Liver (tissue), 8 donors: ENCODE measurements at regions not wholly inside any gene's neighbourhood (a gene's known extent, or its start where the extent isn't known, plus 50 kb on each side); places are given as distances from the start of the nearest gene placed in this dataset.

ENCODE experiments used
- DNase-seq: peaks from one replicate; pipeline ENCODE4 v3.0.0-alpha.2; 2017; ENCODE audit warnings: low spot score
- H3K27ac ChIP-seq, 2 donors: one replicate each; pipeline ENCODE4 v1.7.0; 2013; ENCODE audit warnings: inconsistent platforms in 2 of 2, low read length in 2 of 2, control low read depth in 1 of 2, low read depth in 1 of 2, mild to moderate bottlenecking in 1 of 2
- H3K27me3 ChIP-seq, 4 donors: one replicate each; pipeline versions ENCODE4 v1.6.1 to v1.7.0; 2013; ENCODE audit warnings: low read length in 3 of 4, inconsistent platforms in 1 of 4, mild to moderate bottlenecking in 1 of 4, moderate library complexity in 1 of 4; ENCODE audit not compliant: control insufficient read depth in 4 of 4, insufficient read depth in 4 of 4
- H3K36me3 ChIP-seq, 4 donors: one replicate each; pipeline versions ENCODE4 v1.6.1 to v1.7.0; 2013; ENCODE audit warnings: low read length in 3 of 4, mild to moderate bottlenecking in 3 of 4, low read depth in 1 of 4, moderate library complexity in 1 of 4; ENCODE audit not compliant: control insufficient read depth in 4 of 4, insufficient read depth in 3 of 4
- H3K4me1 ChIP-seq, 4 donors: one replicate each; pipeline versions ENCODE4 v1.6.1 to v1.7.0; 2013; ENCODE audit warnings: low read length in 3 of 4, mild to moderate bottlenecking in 3 of 4, moderate library complexity in 1 of 4; ENCODE audit not compliant: control insufficient read depth in 4 of 4, insufficient read depth in 4 of 4
- H3K4me3 ChIP-seq, 3 donors: one replicate each; pipeline versions ENCODE4 v1.6.1 to v1.7.0; 2013; ENCODE audit warnings: low read length in 3 of 3, control low read depth in 1 of 3, low read depth in 1 of 3, mild to moderate bottlenecking in 1 of 3
- H3K9ac ChIP-seq, 2 donors: one replicate each; pipeline ENCODE4 v1.7.0; 2013; ENCODE audit warnings: low read length in 2 of 2, mild to moderate bottlenecking in 2 of 2, moderate library complexity in 2 of 2, control low read depth in 1 of 2, low read depth in 1 of 2
- H3K9me3 ChIP-seq, 4 donors: one replicate each; pipeline versions ENCODE4 v1.6.1 to v1.7.0; 2013; ENCODE audit warnings: low read length in 3 of 4; ENCODE audit not compliant: control insufficient read depth in 4 of 4
- FOXA1 ChIP-seq: IDR thresholded peaks from 2 replicates; pipeline ENCODE4 v1.6.1; 2016; ENCODE audit warnings: antibody characterized with exemption
- FOXA2 ChIP-seq: IDR thresholded peaks from 2 replicates; pipeline ENCODE4 v1.6.1; 2016; ENCODE audit warnings: antibody characterized with exemption
- GABPA ChIP-seq, 2 donors: IDR thresholded peaks in 1 of 2; conservative IDR thresholded peaks in 1 of 2; 2 replicates each; pipeline ENCODE4 v1.6.1; 2016; ENCODE audit warnings: antibody characterized with exemption in 2 of 2, mild to moderate bottlenecking in 1 of 2, moderate library complexity in 1 of 2
- HNF4A ChIP-seq, 2 donors: conservative IDR thresholded peaks; 2 replicates each; pipeline ENCODE4 v1.6.1; 2016; ENCODE audit warnings: antibody characterized with exemption in 2 of 2, mild to moderate bottlenecking in 2 of 2
- HNF4G ChIP-seq: IDR thresholded peaks from 2 replicates; pipeline ENCODE4 v1.6.1; 2016; ENCODE audit warnings: antibody characterized with exemption
- JUND ChIP-seq, 2 donors: IDR thresholded peaks; 2 replicates each; pipeline ENCODE4 v1.6.1; 2016; ENCODE audit warnings: antibody characterized with exemption in 2 of 2
- NR2F2 ChIP-seq: IDR thresholded peaks from 2 replicates; pipeline ENCODE4 v1.6.1; 2016; ENCODE audit warnings: antibody characterized with exemption
- RAD21 ChIP-seq, 2 donors: IDR thresholded peaks; 2 replicates each; pipeline ENCODE4 v1.6.1; 2016; ENCODE audit warnings: antibody characterized with exemption in 2 of 2, mild to moderate bottlenecking in 2 of 2
- RXRA ChIP-seq, 2 donors: IDR thresholded peaks; 2 replicates each; pipeline ENCODE4 v1.6.1; 2017 to 2018; ENCODE audit warnings: antibody characterized with exemption in 2 of 2, mild to moderate bottlenecking in 1 of 2
- SP1 ChIP-seq: IDR thresholded peaks from 2 replicates; pipeline ENCODE4 v1.6.1; 2018; ENCODE audit warnings: antibody characterized with exemption, mild to moderate bottlenecking
- TAF1 ChIP-seq: conservative IDR thresholded peaks from 2 replicates; pipeline ENCODE4 v1.6.1; 2016; ENCODE audit warnings: antibody characterized with exemption, mild to moderate bottlenecking
- YY1 ChIP-seq: IDR thresholded peaks from 2 replicates; pipeline ENCODE4 v1.6.1; 2016; ENCODE audit warnings: antibody characterized with exemption, mild to moderate bottlenecking
- WGBS: extraction: QIAGEN DNeasy Blood & Tissue Kit; methylation state at CpG from one replicate; pipeline ENCODE4 v1.1.7; 2013; 5-methylcytosine and 5-hydroxymethylcytosine counted together
- TF ChIP-seq, protein P1 (sequence below): IDR thresholded peaks from 2 replicates; pipeline ENCODE4 v1.6.1; 2016; ENCODE audit warnings: antibody characterized with exemption
- TF ChIP-seq, protein P2 (sequence below): IDR thresholded peaks from 2 replicates; pipeline ENCODE4 v1.6.1; 2016; ENCODE audit warnings: antibody characterized with exemption, mild to moderate bottlenecking
- TF ChIP-seq, protein P3 (sequence below): IDR thresholded peaks from 2 replicates; pipeline ENCODE4 v1.6.1; 2016; ENCODE audit warnings: antibody characterized with exemption
- TF ChIP-seq, protein P4 (sequence below): IDR thresholded peaks from 2 replicates; pipeline ENCODE4 v1.6.1; 2016; ENCODE audit warnings: antibody characterized with exemption
- TF ChIP-seq, protein P5 (sequence below): fragments of 150-350 bp; IDR thresholded peaks from 2 replicates; pipeline ENCODE4 v1.5.1; 2017; ENCODE audit warnings: improper control_type of control experiment, low read depth, low read length; ENCODE audit not compliant: missing input control
- donor health status: healthy.
- donor health status: healthy.
- donor health status: healthy.
- donor health status: healthy.
- donor health status: healthy.

DNA sequence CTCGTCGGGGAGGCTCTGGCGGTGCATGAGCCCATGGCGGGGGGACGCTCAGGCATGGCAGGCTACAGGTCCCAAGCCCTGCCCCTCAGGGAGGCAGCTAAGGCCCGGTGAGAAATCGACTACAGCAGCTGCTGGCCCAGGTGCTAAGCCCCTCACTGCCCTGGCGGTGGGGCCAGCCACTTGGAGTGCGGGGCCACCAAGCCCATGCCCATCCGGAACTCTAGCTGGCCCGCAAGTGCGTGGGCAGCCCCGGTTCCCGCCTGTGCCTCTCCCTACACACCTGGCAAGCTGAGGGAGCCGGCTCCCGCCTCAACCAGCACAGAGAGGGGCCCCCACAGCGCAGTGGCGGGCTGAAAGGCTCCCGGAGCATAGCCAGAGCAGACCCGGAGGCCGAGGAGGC lies 1896.9 kb upstream of the CDH6 start:
- Histone ChIP-seq H3K4me3 (no peak overlapping the region), H3K36me3 (no peaks in the 10 kb centered on the region), H3K9ac (no peak overlapping the region), H3K27ac (no peak overlapping the region), H3K4me1 (no peaks in the 10 kb centered on the region), H3K27me3 (no peaks in the 10 kb centered on the region), H3K9me3 (no peaks in the 10 kb centered on the region)
- 85% methylated on average over 21 of the region's 21 CpGs for WGBS
- no peak for DNase-seq
- no peak for TF ChIP-seq RXRA (IDR thresholded peaks at IDR 0.05)
- TF ChIP-seq, protein P1, sequence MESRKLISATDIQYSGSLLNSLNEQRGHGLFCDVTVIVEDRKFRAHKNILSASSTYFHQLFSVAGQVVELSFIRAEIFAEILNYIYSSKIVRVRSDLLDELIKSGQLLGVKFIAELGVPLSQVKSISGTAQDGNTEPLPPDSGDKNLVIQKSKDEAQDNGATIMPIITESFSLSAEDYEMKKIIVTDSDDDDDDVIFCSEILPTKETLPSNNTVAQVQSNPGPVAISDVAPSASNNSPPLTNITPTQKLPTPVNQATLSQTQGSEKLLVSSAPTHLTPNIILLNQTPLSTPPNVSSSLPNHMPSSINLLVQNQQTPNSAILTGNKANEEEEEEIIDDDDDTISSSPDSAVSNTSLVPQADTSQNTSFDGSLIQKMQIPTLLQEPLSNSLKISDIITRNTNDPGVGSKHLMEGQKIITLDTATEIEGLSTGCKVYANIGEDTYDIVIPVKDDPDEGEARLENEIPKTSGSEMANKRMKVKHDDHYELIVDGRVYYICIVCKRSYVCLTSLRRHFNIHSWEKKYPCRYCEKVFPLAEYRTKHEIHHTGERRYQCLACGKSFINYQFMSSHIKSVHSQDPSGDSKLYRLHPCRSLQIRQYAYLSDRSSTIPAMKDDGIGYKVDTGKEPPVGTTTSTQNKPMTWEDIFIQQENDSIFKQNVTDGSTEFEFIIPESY: no peak
- no peak for TF ChIP-seq RAD21 (IDR thresholded peaks at IDR 0.05)
- TF ChIP-seq GABPA (IDR thresholded peaks at IDR 0.05 in 1 of 2, conservative IDR thresholded peaks at IDR 0.05 in 1 of 2): no peak
- no peak for TF ChIP-seq TAF1
- no peak for TF ChIP-seq JUND (IDR thresholded peaks at IDR 0.05)
- TF ChIP-seq, protein P2, sequence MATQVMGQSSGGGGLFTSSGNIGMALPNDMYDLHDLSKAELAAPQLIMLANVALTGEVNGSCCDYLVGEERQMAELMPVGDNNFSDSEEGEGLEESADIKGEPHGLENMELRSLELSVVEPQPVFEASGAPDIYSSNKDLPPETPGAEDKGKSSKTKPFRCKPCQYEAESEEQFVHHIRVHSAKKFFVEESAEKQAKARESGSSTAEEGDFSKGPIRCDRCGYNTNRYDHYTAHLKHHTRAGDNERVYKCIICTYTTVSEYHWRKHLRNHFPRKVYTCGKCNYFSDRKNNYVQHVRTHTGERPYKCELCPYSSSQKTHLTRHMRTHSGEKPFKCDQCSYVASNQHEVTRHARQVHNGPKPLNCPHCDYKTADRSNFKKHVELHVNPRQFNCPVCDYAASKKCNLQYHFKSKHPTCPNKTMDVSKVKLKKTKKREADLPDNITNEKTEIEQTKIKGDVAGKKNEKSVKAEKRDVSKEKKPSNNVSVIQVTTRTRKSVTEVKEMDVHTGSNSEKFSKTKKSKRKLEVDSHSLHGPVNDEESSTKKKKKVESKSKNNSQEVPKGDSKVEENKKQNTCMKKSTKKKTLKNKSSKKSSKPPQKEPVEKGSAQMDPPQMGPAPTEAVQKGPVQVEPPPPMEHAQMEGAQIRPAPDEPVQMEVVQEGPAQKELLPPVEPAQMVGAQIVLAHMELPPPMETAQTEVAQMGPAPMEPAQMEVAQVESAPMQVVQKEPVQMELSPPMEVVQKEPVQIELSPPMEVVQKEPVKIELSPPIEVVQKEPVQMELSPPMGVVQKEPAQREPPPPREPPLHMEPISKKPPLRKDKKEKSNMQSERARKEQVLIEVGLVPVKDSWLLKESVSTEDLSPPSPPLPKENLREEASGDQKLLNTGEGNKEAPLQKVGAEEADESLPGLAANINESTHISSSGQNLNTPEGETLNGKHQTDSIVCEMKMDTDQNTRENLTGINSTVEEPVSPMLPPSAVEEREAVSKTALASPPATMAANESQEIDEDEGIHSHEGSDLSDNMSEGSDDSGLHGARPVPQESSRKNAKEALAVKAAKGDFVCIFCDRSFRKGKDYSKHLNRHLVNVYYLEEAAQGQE: no peak
- no peak for TF ChIP-seq FOXA1
- TF ChIP-seq, protein P3, sequence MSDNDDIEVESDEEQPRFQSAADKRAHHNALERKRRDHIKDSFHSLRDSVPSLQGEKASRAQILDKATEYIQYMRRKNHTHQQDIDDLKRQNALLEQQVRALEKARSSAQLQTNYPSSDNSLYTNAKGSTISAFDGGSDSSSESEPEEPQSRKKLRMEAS: no peak
- no peak for TF ChIP-seq YY1
- TF ChIP-seq FOXA2: no peak
- TF ChIP-seq, protein P4, sequence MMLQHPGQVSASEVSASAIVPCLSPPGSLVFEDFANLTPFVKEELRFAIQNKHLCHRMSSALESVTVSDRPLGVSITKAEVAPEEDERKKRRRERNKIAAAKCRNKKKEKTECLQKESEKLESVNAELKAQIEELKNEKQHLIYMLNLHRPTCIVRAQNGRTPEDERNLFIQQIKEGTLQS: no peak
- no peak for TF ChIP-seq NR2F2
- no peak for TF ChIP-seq HNF4G
- no peak for TF ChIP-seq SP1
- no peak for TF ChIP-seq HNF4A (conservative IDR thresholded peaks at IDR 0.05)

DNA sequence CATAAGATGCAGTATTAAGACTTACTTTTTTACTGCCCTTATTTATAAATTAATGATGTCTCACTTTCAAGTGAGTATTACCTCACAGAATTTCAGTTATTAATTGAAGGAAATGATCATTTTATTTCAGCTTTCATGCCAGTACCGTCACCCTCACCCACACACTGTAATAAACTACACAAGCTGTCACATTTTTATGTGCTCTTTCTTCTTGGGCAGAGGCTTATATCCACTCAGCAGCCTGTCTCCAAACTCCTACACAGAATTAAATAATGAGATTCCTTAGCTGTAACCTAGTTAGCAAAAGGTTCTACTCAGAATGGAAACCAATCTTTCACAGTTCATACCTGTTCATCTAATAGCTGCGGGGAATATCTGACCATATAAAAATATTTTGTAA lies 1915.8 kb upstream of the CDH6 start:
- TF ChIP-seq, protein P4: no peak
- TF ChIP-seq JUND (IDR thresholded peaks at IDR 0.05) (no peak), SP1 (no peak), NR2F2 (no peak)
- TF ChIP-seq, protein P5, sequence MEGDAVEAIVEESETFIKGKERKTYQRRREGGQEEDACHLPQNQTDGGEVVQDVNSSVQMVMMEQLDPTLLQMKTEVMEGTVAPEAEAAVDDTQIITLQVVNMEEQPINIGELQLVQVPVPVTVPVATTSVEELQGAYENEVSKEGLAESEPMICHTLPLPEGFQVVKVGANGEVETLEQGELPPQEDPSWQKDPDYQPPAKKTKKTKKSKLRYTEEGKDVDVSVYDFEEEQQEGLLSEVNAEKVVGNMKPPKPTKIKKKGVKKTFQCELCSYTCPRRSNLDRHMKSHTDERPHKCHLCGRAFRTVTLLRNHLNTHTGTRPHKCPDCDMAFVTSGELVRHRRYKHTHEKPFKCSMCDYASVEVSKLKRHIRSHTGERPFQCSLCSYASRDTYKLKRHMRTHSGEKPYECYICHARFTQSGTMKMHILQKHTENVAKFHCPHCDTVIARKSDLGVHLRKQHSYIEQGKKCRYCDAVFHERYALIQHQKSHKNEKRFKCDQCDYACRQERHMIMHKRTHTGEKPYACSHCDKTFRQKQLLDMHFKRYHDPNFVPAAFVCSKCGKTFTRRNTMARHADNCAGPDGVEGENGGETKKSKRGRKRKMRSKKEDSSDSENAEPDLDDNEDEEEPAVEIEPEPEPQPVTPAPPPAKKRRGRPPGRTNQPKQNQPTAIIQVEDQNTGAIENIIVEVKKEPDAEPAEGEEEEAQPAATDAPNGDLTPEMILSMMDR: no peak
- Histone ChIP-seq H3K4me3 (no peak overlapping the region), H3K9me3 (no peaks in the 10 kb centered on the region), H3K9ac (no peak overlapping the region), H3K4me1 (no peaks in the 10 kb centered on the region), H3K36me3 (no peaks in the 10 kb centered on the region), H3K27me3 (no peaks in the 10 kb centered on the region), H3K27ac (no peak overlapping the region)
- 70% methylated on average over 2 of the region's 2 CpGs for WGBS
- no peak for DNase-seq
